ENCODE measurements at regions not wholly inside any gene's neighbourhood (a gene's known extent, or its start where the extent isn't known, plus 50 kb on each side); places are given as distances from the start of the nearest gene placed in this dataset.

DNA sequence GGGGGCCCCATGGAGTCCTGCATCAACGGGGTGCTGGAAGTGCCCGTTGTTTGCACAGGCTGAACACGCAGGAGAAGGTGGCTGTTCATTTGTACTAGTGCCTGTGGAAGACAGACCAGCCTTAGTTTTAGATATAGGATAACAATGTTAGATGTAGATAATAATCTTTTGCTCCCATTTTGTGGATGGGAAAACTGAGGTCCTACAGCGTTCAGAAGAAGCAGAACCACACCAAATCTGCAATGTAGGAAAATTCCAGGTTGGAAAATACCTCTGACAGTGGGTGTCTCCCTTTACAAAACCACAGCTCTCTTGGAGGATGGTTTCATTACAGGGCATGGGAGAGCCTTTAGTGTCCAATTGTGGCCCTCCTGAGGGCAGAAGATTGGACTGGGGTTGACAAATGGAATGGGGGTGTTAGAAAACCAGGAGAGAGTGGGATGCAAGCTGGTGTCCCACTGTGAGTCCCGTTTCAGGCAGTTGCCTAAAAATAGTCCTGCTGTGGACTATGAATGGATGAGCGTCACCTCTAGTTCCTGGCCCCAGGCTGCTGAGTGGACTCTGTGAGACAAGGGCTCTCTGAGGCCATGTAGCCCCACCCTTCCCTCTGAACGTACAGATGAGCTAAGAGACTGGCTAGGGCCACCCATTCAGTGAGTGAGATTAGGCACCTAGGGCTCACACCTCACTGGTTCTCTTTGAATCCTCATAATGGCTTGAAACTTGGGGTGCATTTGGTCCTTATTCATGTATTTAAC lies 508.8 kb downstream of the MN1 start:
- no peak overlapping the region for H3K27ac ChIP-seq (ENCODE audit: low read length in 2 of 2)
- H4K20me1 ChIP-seq (ENCODE audit: control insufficient read depth, insufficient read depth, low read length, poor library complexity, severe bottlenecking) = no peaks in the 10 kb centered on the region
- Mint-ChIP-seq H3K9me3 (ENCODE audit: insufficient read depth) (no peaks in the 10 kb centered on the region), H3K27me3 (peaks cover 26% of the 10 kb centered on the region), H3K27ac (no peak overlapping the region), H3K4me1 (no peaks in the 10 kb centered on the region), H3K4me3 (no peak overlapping the region)
- no peaks in the 10 kb centered on the region for H3K79me2 ChIP-seq (ENCODE audit: control insufficient read depth, insufficient read depth, low read length)
- H3K4me3 ChIP-seq (ENCODE audit: control extremely low read depth in 1 of 5, extremely low read depth in 1 of 5, insufficient read depth in 1 of 5, low read depth in 2 of 5, low read length in 4 of 5) = no peak overlapping the region
- intact Hi-C loops (cut with micrococcal nuclease) = no loop called here
- no peaks in the 10 kb centered on the region for H3K36me3 ChIP-seq (replicated peaks in 1 of 2; ENCODE audit: control extremely low read depth in 1 of 2, control insufficient read depth in 1 of 2, extremely low read depth in 1 of 2, insufficient read depth in 2 of 2, low read length in 1 of 2)
- whole genome bisulfite sequencing (ENCODE audit: insufficient coverage) = 81% methylated on average over 7 of the region's 7 CpGs
- H2AFZ ChIP-seq (ENCODE audit: insufficient read depth, low read depth, low read length, poor library complexity, severe bottlenecking) = no peak overlapping the region
- H3K9ac ChIP-seq (ENCODE audit: low read length) = no peak overlapping the region
- peaks cover 0 to 2% (median 0%) of the 10 kb centered on the region in 4 experiments for H3K27me3 ChIP-seq (replicated peaks in 1 of 4; ENCODE audit: control extremely low read depth in 1 of 4, control insufficient read depth in 3 of 4, insufficient read depth in 4 of 4, low read length in 3 of 4)
- ATAC-seq (ENCODE audit: low read depth) (no peak), DNase-seq (no peak)
- no peak overlapping the region for H3K4me2 ChIP-seq (replicated peaks; ENCODE audit: low read depth, low read length, poor library complexity, severe bottlenecking)
- no peaks in the 10 kb centered on the region for H3K4me1 ChIP-seq (ENCODE audit: control insufficient read depth in 2 of 2, insufficient read depth in 2 of 2, low read length in 2 of 2)
- TF ChIP-seq EZH2 (IDR thresholded peaks at IDR 0.05; ENCODE audit: borderline replicate concordance, insufficient read depth, low read depth, low read length, poor library complexity, severe bottlenecking) = no peak
- TF ChIP-seq, protein P1, sequence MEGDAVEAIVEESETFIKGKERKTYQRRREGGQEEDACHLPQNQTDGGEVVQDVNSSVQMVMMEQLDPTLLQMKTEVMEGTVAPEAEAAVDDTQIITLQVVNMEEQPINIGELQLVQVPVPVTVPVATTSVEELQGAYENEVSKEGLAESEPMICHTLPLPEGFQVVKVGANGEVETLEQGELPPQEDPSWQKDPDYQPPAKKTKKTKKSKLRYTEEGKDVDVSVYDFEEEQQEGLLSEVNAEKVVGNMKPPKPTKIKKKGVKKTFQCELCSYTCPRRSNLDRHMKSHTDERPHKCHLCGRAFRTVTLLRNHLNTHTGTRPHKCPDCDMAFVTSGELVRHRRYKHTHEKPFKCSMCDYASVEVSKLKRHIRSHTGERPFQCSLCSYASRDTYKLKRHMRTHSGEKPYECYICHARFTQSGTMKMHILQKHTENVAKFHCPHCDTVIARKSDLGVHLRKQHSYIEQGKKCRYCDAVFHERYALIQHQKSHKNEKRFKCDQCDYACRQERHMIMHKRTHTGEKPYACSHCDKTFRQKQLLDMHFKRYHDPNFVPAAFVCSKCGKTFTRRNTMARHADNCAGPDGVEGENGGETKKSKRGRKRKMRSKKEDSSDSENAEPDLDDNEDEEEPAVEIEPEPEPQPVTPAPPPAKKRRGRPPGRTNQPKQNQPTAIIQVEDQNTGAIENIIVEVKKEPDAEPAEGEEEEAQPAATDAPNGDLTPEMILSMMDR (IDR thresholded peaks at IDR 0.05) = no peak
- ChIA-PET CTCF (no interaction called here), POLR2A (no interaction called here)
- peaks cover 0 to 3% (median 0%) of the 10 kb centered on the region in 3 donors for H3K9me3 ChIP-seq (ENCODE audit: control extremely low read depth in 1 of 3, control insufficient read depth in 2 of 3, insufficient read depth in 1 of 3, low read length in 2 of 3)

DNA sequence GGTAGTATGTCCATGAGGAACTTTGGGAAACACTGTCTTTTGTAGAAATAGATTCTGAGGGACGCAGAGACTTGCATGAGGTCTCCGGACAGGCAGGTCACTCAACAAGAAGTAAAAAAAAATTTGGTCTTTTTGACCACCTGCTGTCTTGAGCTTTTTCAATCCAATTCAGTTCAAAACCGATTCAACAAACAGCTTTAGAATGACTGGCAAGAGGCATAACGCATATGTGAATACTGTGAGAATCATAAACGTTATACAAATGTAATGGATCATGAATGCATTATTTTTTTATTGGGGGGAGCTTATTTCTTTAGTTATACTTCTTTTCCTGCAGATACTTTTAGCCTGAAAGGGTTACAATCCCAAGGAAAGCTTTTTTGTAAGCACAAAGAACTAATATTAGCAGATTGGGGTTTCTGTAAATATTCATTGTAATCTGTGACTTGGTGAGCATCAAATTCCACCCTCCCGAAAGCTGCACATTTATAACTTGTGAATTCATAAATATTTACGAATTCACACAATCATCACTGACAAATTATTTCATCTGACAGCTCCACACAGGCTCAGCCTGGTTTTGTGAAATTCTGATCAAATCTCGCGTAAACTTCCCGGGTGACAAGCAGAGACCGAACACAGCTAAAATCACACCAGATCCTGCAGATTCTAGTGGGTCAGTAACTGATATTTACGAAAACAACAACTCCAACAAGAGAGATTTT lies 507.7 kb downstream of the MN1 start:
- no peak overlapping the region for H3K4me2 ChIP-seq (replicated peaks; ENCODE audit: low read depth, low read length, poor library complexity, severe bottlenecking)
- no peak for TF ChIP-seq EZH2 (IDR thresholded peaks at IDR 0.05; ENCODE audit: borderline replicate concordance, insufficient read depth, low read depth, low read length, poor library complexity, severe bottlenecking)
- TF ChIP-seq, protein P1 (IDR thresholded peaks at IDR 0.05) = no peak
- H3K4me3 ChIP-seq (ENCODE audit: control extremely low read depth in 1 of 5, extremely low read depth in 1 of 5, insufficient read depth in 1 of 5, low read depth in 2 of 5, low read length in 4 of 5) = no peak overlapping the region
- no peak overlapping the region for H2AFZ ChIP-seq (ENCODE audit: insufficient read depth, low read depth, low read length, poor library complexity, severe bottlenecking)
- no peaks in the 10 kb centered on the region for H3K36me3 ChIP-seq (replicated peaks in 1 of 2; ENCODE audit: control extremely low read depth in 1 of 2, control insufficient read depth in 1 of 2, extremely low read depth in 1 of 2, insufficient read depth in 2 of 2, low read length in 1 of 2)
- no peak overlapping the region for H3K27ac Mint-ChIP-seq
- no peaks in the 10 kb centered on the region for H3K9me3 Mint-ChIP-seq (ENCODE audit: insufficient read depth)
- peaks cover 0 to 2% (median 0%) of the 10 kb centered on the region in 4 experiments for H3K27me3 ChIP-seq (replicated peaks in 1 of 4; ENCODE audit: control extremely low read depth in 1 of 4, control insufficient read depth in 3 of 4, insufficient read depth in 4 of 4, low read length in 3 of 4)
- no peak overlapping the region for H3K27ac ChIP-seq (ENCODE audit: low read length in 2 of 2)
- 94% methylated on average over 5 of the region's 12 CpGs for WGBS (ENCODE audit: insufficient coverage)
- H3K4me1 Mint-ChIP-seq = no peaks in the 10 kb centered on the region
- H4K20me1 ChIP-seq (ENCODE audit: control insufficient read depth, insufficient read depth, low read length, poor library complexity, severe bottlenecking) = no peaks in the 10 kb centered on the region
- no peaks in the 10 kb centered on the region for H3K4me1 ChIP-seq (ENCODE audit: control insufficient read depth in 2 of 2, insufficient read depth in 2 of 2, low read length in 2 of 2)
- H3K9ac ChIP-seq (ENCODE audit: low read length) = no peak overlapping the region
- intact Hi-C loops (cut with micrococcal nuclease) = no loop called here
- H3K79me2 ChIP-seq (ENCODE audit: control insufficient read depth, insufficient read depth, low read length) = no peaks in the 10 kb centered on the region
- ChIA-PET POLR2A (no interaction called here), CTCF (no interaction called here)
- no peaks in the 10 kb centered on the region for H3K9me3 ChIP-seq (ENCODE audit: control extremely low read depth in 1 of 3, control insufficient read depth in 2 of 3, insufficient read depth in 1 of 3, low read length in 2 of 3)
- no peak for DNase-seq
- no peak for ATAC-seq (ENCODE audit: low read depth)
- H3K27me3 Mint-ChIP-seq = peaks cover 35% of the 10 kb centered on the region
- no peak overlapping the region for H3K4me3 Mint-ChIP-seq
